ENCODE measurements at regions not wholly inside any gene's neighbourhood (a gene's known extent, or its start where the extent isn't known, plus 50 kb on each side); places are given as distances from the start of the nearest gene placed in this dataset.

- no peak for DNase-seq
Measured at GRCh38 chr20:43799150-43799711, 72.4 kb upstream of the GTSF1L start.

- DNase-seq, result no peak
Measured at GRCh38 chr20:43798291-43799149, 71.7 kb upstream of the GTSF1L start.

- DNase-seq, result no peak
Measured at GRCh38 chr20:43794326-43794725, 67.5 kb upstream of the GTSF1L start.

- DNase-seq, result no peak
Measured at GRCh38 chr20:43789593-43789992, 62.8 kb upstream of the GTSF1L start.

GRCh38 chr20:43787937-43788336 lies 61.1 kb upstream of the GTSF1L start:
- DNase-seq, result no peak

- no peak for DNase-seq
Measured at GRCh38 chr20:43786885-43787284, 60.1 kb upstream of the GTSF1L start.

GRCh38 chr20:43781215-43781614 lies 54.4 kb upstream of the GTSF1L start:
- no peak for DNase-seq

GRCh38 chr20:43778375-43778774 lies 51.6 kb upstream of the GTSF1L start:
- DNase-seq, result no peak

- no peak for DNase-seq
Measured at GRCh38 chr20:43776691-43777090, 49.9 kb upstream of the GTSF1L start.

Measured in NCI-H2107 (cell line).